GM12878 (cell line): ENCODE measurements at regions not wholly inside any gene's neighbourhood (a gene's known extent, or its start where the extent isn't known, plus 50 kb on each side); places are given as distances from the start of the nearest gene placed in this dataset.

Experiments used
- CTCF ChIP-seq, 3 experiments: IDR thresholded peaks in 2 of 3; conservative IDR thresholded peaks in 1 of 3; 2 replicates each; pipeline ENCODE4 v1.5.1; 2011; ENCODE audit warnings: low read depth in 3 of 3, low read length in 3 of 3, mild to moderate bottlenecking in 3 of 3, control low read depth in 2 of 3, moderate library complexity in 2 of 3, inconsistent platforms in 1 of 3, mixed read lengths in 1 of 3; ENCODE audit not compliant: control insufficient read depth in 2 of 3, insufficient read depth in 1 of 3; ENCODE audit errors: extremely low read depth in 1 of 3
- MEF2B ChIP-seq: fragments of 450-650 bp; IDR thresholded peaks from 2 replicates; pipeline ENCODE4 v1.6.1; 2018; ENCODE audit warnings: mild to moderate bottlenecking, moderate library complexity; ENCODE audit not compliant: partially characterized antibody, poor library complexity, severe bottlenecking
- MXI1 ChIP-seq: fragments of 150-350 bp; IDR thresholded peaks from 2 replicates; pipeline ENCODE4 v1.6.1; 2011; ENCODE audit warnings: low read depth, mild to moderate bottlenecking, inconsistent platforms, low read length, improper control_type of control experiment
- POLR2A ChIP-seq: IDR thresholded peaks from 2 replicates; pipeline ENCODE4 v1.6.1; 2011; ENCODE audit warnings: low read depth, mild to moderate bottlenecking, low read length
- POLR2AphosphoS5 ChIP-seq: IDR thresholded peaks from 2 replicates; pipeline ENCODE4 v1.6.1; 2011; ENCODE audit warnings: mild to moderate bottlenecking, low read length, inconsistent platforms
- ZZZ3 ChIP-seq: IDR thresholded peaks from 2 replicates; pipeline ENCODE4 v1.6.1; 2011; ENCODE audit warnings: low read depth; ENCODE audit not compliant: control insufficient read depth, insufficient read length

DNA sequence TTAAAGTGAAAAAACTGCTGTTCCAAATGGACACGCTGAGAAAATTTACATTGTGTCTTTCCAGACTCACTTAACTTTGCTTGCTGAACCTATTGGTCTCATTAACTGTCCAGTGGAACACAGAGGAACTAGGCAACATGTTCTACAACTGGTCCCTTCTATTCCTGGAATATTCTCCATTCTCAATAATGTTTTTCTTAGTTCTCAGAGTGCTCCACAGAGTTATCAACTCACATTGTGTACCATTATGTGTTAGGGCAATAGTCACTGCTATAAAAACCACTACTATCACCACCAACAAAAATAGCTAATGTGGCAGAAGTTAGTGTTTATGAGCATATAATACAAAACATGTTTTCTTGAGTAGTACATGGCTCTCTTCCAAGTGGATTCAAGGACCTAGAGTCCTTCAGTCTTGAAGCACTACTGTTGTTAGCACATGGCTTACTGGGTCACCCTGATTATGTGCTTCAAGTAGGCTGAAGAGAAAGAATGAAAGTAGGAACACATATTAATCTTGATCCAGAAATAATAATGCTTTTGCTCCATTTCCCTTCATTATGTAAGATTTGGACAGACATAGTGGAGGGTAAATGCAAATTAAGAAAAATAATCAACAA lies 865.3 kb upstream of the HS3ST1 start:
- TF ChIP-seq CTCF (IDR thresholded peaks at IDR 0.05 in 2 of 3, conservative IDR thresholded peaks at IDR 0.05 in 1 of 3; ENCODE audit: control insufficient read depth in 2 of 3, extremely low read depth in 1 of 3, insufficient read depth in 1 of 3, low read depth in 3 of 3, low read length in 3 of 3) (no peak), POLR2AphosphoS5 (no peak), MEF2B (no peak), POLR2A (no peak), MXI1 (no peak), ZZZ3 (no peak)
